ENCODE measurements at regions not wholly inside any gene's neighbourhood (a gene's known extent, or its start where the extent isn't known, plus 50 kb on each side); places are given as distances from the start of the nearest gene placed in this dataset.

- Histone ChIP-seq H3K4me3 (no peak overlapping the region), H3K27me3 (no peaks in the 10 kb centered on the region), H3K4me1 (no peaks in the 10 kb centered on the region), H3K36me3 (no peaks in the 10 kb centered on the region), H3K27ac (no peak overlapping the region), H3K9me3 (peaks cover 0 to 11% (median 0%) of the 10 kb centered on the region in 12 donors)
- TF ChIP-seq POLR2A (IDR thresholded peaks at IDR 0.05) (no peak), CTCF (IDR thresholded peaks at IDR 0.05) (no peak)
- 81 to 86% (median 83%) methylated on average over 6 of the region's 6 CpGs for WGBS, 4 donors
- DNase-seq, result no peak
- intact Hi-C loops (cut with DNase I), result no loop called here
- ATAC-seq, result no peak
Observed at GRCh38 chr14:62322216-62322615, 560.0 kb downstream of the SNAPC1 start.

- H3K9me3 ChIP-seq, result peaks cover 0 to 46% (median 0%) of the 10 kb centered on the region in 12 donors
- DNase-seq (no peak), ATAC-seq (no peak)
- 46 to 86% (median 65%) methylated on average over 1 to 2 of the region's 2 CpGs for WGBS, 4 donors
- H3K36me3 ChIP-seq, result no peaks in the 10 kb centered on the region
- intact Hi-C loops (cut with DNase I), result no loop called here
- no peak overlapping the region for H3K27ac ChIP-seq
- TF ChIP-seq POLR2A (IDR thresholded peaks at IDR 0.05), result no peak
- no peak for TF ChIP-seq CTCF (IDR thresholded peaks at IDR 0.05)
- H3K4me1 ChIP-seq, result no peaks in the 10 kb centered on the region
- no peak overlapping the region for H3K4me3 ChIP-seq
- no peaks in the 10 kb centered on the region for H3K27me3 ChIP-seq
Observed at GRCh38 chr14:62329427-62329826, 567.2 kb downstream of the SNAPC1 start.

DNA sequence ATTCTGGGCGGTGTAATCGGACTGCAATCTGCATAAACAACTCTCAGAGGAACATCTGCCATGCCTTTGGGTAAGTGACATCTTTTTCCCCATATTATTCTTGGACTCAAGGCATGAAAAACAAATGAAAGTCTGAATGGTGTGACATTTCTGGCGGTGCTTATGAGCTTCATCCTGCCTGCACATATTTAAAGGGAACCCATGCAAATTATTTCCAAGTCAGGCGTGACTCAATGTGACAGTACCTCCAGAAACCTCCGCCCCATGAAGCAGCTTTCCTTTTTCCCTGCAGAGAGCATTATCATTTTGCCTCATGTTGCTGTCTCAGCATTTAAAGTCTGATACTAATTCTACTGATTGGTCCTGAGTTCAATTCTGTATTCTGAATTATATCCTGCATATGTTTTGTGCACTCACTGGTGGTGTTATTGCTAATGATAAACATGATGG lies 585.4 kb downstream of the SNAPC1 start:
- ATAC-seq, result no peak
- TF ChIP-seq POLR2A (IDR thresholded peaks at IDR 0.05), result no peak
- no peak for TF ChIP-seq CTCF (IDR thresholded peaks at IDR 0.05)
- no peak overlapping the region for H3K4me3 ChIP-seq
- WGBS, 4 donors, result 78 to 82% (median 79%) methylated on average over 5 of the region's 5 CpGs
- intact Hi-C loops (cut with DNase I), result no loop called here
- H3K27me3 ChIP-seq, result no peaks in the 10 kb centered on the region
- peaks cover 0 to 12% (median 5%) of the 10 kb centered on the region in 12 donors for H3K9me3 ChIP-seq
- no peak overlapping the region for H3K27ac ChIP-seq
- no peak for DNase-seq
- no peaks in the 10 kb centered on the region for H3K4me1 ChIP-seq
- H3K36me3 ChIP-seq, result no peaks in the 10 kb centered on the region

- Histone ChIP-seq H3K4me3 (no peak overlapping the region), H3K4me1 (no peaks in the 10 kb centered on the region), H3K27me3 (no peaks in the 10 kb centered on the region), H3K36me3 (no peaks in the 10 kb centered on the region), H3K27ac (no peak overlapping the region), H3K9me3 (peaks cover 0 to 55% (median 25%) of the 10 kb centered on the region in 12 donors)
- TF ChIP-seq POLR2A (IDR thresholded peaks at IDR 0.05), result no peak
- no peak for TF ChIP-seq CTCF (IDR thresholded peaks at IDR 0.05)
- DNase-seq (no peak), ATAC-seq (no peak)
- intact Hi-C loops (cut with DNase I), result no loop called here
Observed at GRCh38 chr14:62357362-62357761, 595.1 kb downstream of the SNAPC1 start.

All from heart left ventricle (tissue), 16 donors.